AG04449 (cell line): ENCODE measurements at regions not wholly inside any gene's neighbourhood (a gene's known extent, or its start where the extent isn't known, plus 50 kb on each side); places are given as distances from the start of the nearest gene placed in this dataset.

Source experiments
- CTCF ChIA-PET: fragments of 350-600 bp; formaldehyde crosslinking; extraction: SDS; loops from one replicate; lab custom pipeline; 2021; ENCODE audit warnings: antibody characterized with exemption; lab: Yijun Ruan, JAX
- POLR2A ChIA-PET: fragments of 400-600, 350-600 bp; formaldehyde crosslinking; extraction: SDS; loops from one replicate; lab custom pipeline; 2020; ENCODE audit warnings: antibody characterized with exemption, inconsistent platforms; lab: Yijun Ruan, JAX
- DNase-seq: peaks from one replicate; pipeline ENCODE4 v3.0.0-alpha.2; 2010; ENCODE audit warnings: low read depth, low spot score
- H3K4me3 ChIP-seq: 2 replicates; pipeline ENCODE4 v1.5.1; 2011; ENCODE audit warnings: low read depth, mild to moderate bottlenecking, control low read depth, low read length
- TF ChIP-seq, protein P1 (sequence below): IDR thresholded peaks from one replicate; pipeline ENCODE4 v1.5.1; 2011; ENCODE audit warnings: mild to moderate bottlenecking, moderate library complexity, low read length, control low read depth, inconsistent platforms; ENCODE audit not compliant: insufficient read depth; ENCODE audit errors: missing control alignments

DNA sequence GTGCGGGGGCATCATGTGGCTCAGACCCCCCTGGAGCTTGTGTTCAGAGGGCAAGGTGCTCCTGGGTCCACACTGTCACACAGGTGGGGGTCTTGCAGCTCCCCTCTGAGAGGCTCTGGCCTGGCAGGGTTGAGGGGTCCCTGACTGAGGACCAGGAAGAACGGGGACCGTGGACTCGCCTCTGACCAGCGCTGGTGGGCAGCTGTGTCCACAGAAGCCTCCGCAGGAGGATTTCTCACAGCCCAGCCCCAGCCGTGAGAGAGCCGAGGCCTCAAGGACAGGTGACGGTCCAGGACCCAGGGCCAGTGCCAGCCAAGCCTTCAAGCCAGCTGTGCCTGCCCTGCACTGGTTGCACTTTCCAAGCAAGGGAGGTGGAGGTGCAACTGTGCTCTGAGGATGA, 63.5 kb upstream of the TTC34 start:
- no peak for DNase-seq
- ChIA-PET POLR2A (interaction anchor here (0.5 kb wide), 1 partner anchor 41 kb away, joined by 3 read pairs; no protein-coding TSS in a partner anchor), CTCF (no interaction called here)
- no peak overlapping the region for H3K4me3 ChIP-seq
- TF ChIP-seq, protein P1, sequence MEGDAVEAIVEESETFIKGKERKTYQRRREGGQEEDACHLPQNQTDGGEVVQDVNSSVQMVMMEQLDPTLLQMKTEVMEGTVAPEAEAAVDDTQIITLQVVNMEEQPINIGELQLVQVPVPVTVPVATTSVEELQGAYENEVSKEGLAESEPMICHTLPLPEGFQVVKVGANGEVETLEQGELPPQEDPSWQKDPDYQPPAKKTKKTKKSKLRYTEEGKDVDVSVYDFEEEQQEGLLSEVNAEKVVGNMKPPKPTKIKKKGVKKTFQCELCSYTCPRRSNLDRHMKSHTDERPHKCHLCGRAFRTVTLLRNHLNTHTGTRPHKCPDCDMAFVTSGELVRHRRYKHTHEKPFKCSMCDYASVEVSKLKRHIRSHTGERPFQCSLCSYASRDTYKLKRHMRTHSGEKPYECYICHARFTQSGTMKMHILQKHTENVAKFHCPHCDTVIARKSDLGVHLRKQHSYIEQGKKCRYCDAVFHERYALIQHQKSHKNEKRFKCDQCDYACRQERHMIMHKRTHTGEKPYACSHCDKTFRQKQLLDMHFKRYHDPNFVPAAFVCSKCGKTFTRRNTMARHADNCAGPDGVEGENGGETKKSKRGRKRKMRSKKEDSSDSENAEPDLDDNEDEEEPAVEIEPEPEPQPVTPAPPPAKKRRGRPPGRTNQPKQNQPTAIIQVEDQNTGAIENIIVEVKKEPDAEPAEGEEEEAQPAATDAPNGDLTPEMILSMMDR, result no peak

GRCh38 chr1:2865571-2866421, 64.3 kb upstream of the TTC34 start:
- DNase-seq, result no peak
- TF ChIP-seq, protein P1, result no peak
- CTCF ChIA-PET, result no interaction called here
- H3K4me3 ChIP-seq, result no peak overlapping the region
- POLR2A ChIA-PET, result no interaction called here

DNA sequence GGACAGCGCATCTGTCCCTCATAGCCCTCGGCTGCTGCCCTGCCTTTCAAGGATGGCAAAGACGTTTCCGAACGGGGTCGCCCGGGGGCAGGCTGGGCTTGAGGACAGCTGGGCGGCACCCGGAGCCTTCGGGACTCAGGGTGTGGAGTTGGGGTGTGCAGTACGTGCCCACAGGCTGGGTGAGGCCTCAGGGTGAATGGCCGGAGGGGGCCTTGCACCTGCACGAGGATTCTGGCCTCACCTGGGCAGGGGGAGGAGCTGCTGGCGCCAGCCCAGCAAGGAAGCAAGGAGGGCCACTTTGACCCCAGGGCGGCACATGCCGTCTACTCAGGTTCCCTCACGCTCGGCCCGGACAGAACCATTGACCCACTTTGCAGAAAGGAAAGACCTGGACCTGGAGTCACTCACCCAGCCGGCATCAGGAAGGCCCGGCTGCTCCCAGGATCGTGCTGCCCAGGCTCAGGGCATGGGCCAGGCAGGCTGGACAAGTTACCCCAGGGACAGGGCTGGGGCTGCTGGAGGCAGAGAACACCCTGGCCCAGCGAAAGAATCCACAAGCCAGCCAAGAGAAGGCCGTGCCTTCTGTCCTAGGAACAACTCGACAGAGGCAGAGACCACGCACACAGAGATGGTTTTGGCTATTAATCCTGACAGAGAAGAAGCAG, 65.1 kb upstream of the TTC34 start:
- H3K4me3 ChIP-seq, result no peak overlapping the region
- CTCF ChIA-PET, result no interaction called here
- no peak for DNase-seq
- POLR2A ChIA-PET, result no interaction called here
- TF ChIP-seq, protein P1, result no peak

DNA sequence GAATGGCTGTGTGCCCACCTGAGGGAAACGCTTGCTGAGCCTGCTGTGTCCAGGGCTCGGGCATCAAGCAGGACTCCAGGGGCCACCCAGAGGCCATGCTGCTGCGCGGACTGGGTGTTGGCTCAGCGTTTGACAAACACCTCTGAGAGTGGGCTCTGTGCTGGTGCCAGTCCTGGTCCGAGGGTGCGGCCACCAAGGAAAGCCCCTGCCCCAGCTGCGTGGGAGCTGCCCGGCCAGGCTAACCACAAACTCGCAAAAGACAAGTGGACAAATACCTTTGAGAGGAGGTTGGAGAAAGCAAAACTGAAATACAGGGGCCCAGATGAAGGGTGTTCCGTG, 65.6 kb upstream of the TTC34 start:
- TF ChIP-seq, protein P1, result no peak
- ChIA-PET POLR2A (no interaction called here), CTCF (no interaction called here)
- no peak for DNase-seq
- H3K4me3 ChIP-seq, result no peak overlapping the region

GRCh38 chr1:2867861-2868260, 66.4 kb upstream of the TTC34 start:
- ChIA-PET CTCF (no interaction called here), POLR2A (no interaction called here)
- no peak for DNase-seq
- TF ChIP-seq, protein P1, result no peak
- no peak overlapping the region for H3K4me3 ChIP-seq

- H3K4me3 ChIP-seq, result no peak overlapping the region
- ChIA-PET CTCF (no interaction called here), POLR2A (no interaction called here)
- DNase-seq, result no peak
- TF ChIP-seq, protein P1, result no peak
Measured at GRCh38 chr1:2868571-2869195, 67.2 kb upstream of the TTC34 start.
